Loucy (cell line): ENCODE measurements at regions not wholly inside any gene's neighbourhood (a gene's known extent, or its start where the extent isn't known, plus 50 kb on each side); places are given as distances from the start of the nearest gene placed in this dataset.
"Not testable (repeated sequence)": the region's sequence is repeated elsewhere in the genome, so short reads cannot be mapped to it uniquely, and the experiment has no call there.

Experiments
- H2AFZ ChIP-seq: fragments of 200-600 bp; sonication (generic); 2 replicates; pipeline ENCODE4 v1.6.0; 2016; ENCODE audit warnings: antibody characterized with exemption, mild to moderate bottlenecking, low read length, moderate library complexity
- H3F3A ChIP-seq: fragments of 200-600 bp; 2 replicates; pipeline ENCODE4 v1.6.0; 2016; ENCODE audit warnings: antibody characterized with exemption, low read depth, mild to moderate bottlenecking
- H3K27me3 ChIP-seq: fragments of 200-600 bp; sonication (generic); 2 replicates; pipeline ENCODE4 v1.6.1; 2014; ENCODE audit warnings: low read length, mild to moderate bottlenecking; ENCODE audit not compliant: insufficient read depth, poor library complexity, severe bottlenecking
- H3K36me3 ChIP-seq: fragments of 200-600 bp; sonication (generic); 2 replicates; pipeline ENCODE4 v1.6.1; 2016; ENCODE audit warnings: low read length; ENCODE audit not compliant: insufficient read depth
- H3K4me1 ChIP-seq: fragments of 200-600 bp; sonication (generic); 2 replicates; pipeline ENCODE4 v1.5.1; 2014; ENCODE audit warnings: low read length, mild to moderate bottlenecking; ENCODE audit not compliant: insufficient read depth, poor library complexity, severe bottlenecking
- H3K4me2 ChIP-seq: fragments of 200-600 bp; sonication (generic); 2 replicates; pipeline ENCODE4 v1.6.0; 2014; ENCODE audit warnings: antibody characterized with exemption, low read length, low read depth, mild to moderate bottlenecking; ENCODE audit not compliant: poor library complexity, severe bottlenecking
- H3K4me3 ChIP-seq: fragments of 200-600 bp; sonication (generic); 2 replicates; pipeline ENCODE4 v1.5.1; 2014; ENCODE audit warnings: low read length, mild to moderate bottlenecking, mixed read lengths; ENCODE audit not compliant: poor library complexity, severe bottlenecking
- H3K79me2 ChIP-seq: fragments of 200-600 bp; sonication (generic); 2 replicates; pipeline ENCODE4 v1.6.1; 2014; ENCODE audit warnings: low read length; ENCODE audit not compliant: insufficient read depth
- H3K9ac ChIP-seq: fragments of 200-600 bp; sonication (generic); 2 replicates; pipeline ENCODE4 v1.6.0; 2014; ENCODE audit warnings: mild to moderate bottlenecking, low read depth, low read length, moderate library complexity; ENCODE audit not compliant: poor library complexity, severe bottlenecking
- H3K9me2 ChIP-seq: fragments of 200-600 bp; sonication (generic); replicated peaks from 2 replicates; pipeline ENCODE4 v1.6.1; 2016; ENCODE audit warnings: low read depth, low read length, mixed read lengths
- H3K9me3 ChIP-seq: fragments of 200-600 bp; sonication (generic); 2 replicates; pipeline ENCODE4 v1.6.1; 2014; ENCODE audit warnings: mild to moderate bottlenecking, antibody characterized with exemption, low read length, low read depth; ENCODE audit not compliant: insufficient read depth
- H4K20me1 ChIP-seq: fragments of 200-600 bp; sonication (generic); 2 replicates; pipeline ENCODE4 v1.6.0; 2014; ENCODE audit warnings: antibody characterized with exemption, low read length, mild to moderate bottlenecking; ENCODE audit not compliant: insufficient read depth, poor library complexity, severe bottlenecking
- EZH2phosphoT487 ChIP-seq: fragments of 200-600 bp; IDR thresholded peaks from 2 replicates; pipeline ENCODE4 v1.6.1; 2018; ENCODE audit warnings: antibody characterized with exemption, mild to moderate bottlenecking, moderate library complexity, borderline replicate concordance
- TF ChIP-seq, protein P1 (sequence below): fragments of 200-600 bp; sonication (generic); conservative IDR thresholded peaks from 2 replicates; pipeline ENCODE4 v1.5.1; 2014; ENCODE audit warnings: mild to moderate bottlenecking, antibody characterized with exemption, low read length

DNA sequence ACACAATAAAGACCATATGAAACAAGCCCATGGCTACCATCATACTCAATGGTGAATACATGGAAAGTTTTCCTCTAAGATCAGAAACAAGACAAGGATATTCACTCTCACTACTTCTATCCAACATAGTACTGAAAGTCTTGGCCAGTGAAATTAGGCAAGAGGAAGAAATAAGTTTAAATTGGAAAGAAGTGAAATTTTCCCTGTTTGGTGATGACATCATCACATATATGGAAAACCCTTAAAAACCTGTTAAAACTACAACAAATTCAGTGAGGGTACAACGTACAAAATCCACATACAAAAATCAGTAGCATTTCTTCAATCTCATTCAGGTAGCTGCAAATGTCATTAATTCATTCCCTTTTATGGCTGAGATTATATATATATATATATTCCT is 164.0 kb upstream of the IRS4 start:
- H4K20me1 ChIP-seq, result no peaks in the 10 kb centered on the region
- no peak overlapping the region for H3K4me2 ChIP-seq
- no peak overlapping the region for H3K4me3 ChIP-seq
- H2AFZ ChIP-seq, result no peak overlapping the region
- H3K9me3 ChIP-seq, result no peaks in the 10 kb centered on the region
- TF ChIP-seq EZH2phosphoT487, result no peak
- TF ChIP-seq, protein P1, sequence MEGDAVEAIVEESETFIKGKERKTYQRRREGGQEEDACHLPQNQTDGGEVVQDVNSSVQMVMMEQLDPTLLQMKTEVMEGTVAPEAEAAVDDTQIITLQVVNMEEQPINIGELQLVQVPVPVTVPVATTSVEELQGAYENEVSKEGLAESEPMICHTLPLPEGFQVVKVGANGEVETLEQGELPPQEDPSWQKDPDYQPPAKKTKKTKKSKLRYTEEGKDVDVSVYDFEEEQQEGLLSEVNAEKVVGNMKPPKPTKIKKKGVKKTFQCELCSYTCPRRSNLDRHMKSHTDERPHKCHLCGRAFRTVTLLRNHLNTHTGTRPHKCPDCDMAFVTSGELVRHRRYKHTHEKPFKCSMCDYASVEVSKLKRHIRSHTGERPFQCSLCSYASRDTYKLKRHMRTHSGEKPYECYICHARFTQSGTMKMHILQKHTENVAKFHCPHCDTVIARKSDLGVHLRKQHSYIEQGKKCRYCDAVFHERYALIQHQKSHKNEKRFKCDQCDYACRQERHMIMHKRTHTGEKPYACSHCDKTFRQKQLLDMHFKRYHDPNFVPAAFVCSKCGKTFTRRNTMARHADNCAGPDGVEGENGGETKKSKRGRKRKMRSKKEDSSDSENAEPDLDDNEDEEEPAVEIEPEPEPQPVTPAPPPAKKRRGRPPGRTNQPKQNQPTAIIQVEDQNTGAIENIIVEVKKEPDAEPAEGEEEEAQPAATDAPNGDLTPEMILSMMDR, result no peak
- H3K9ac ChIP-seq, result no peak overlapping the region
- H3K36me3 ChIP-seq, result no peaks in the 10 kb centered on the region
- no peaks in the 10 kb centered on the region for H3F3A ChIP-seq
- H3K79me2 ChIP-seq, result no peaks in the 10 kb centered on the region
- H3K9me2 ChIP-seq, result no peaks in the 10 kb centered on the region
- H3K27me3 ChIP-seq, result no peaks in the 10 kb centered on the region
- no peaks in the 10 kb centered on the region for H3K4me1 ChIP-seq

DNA sequence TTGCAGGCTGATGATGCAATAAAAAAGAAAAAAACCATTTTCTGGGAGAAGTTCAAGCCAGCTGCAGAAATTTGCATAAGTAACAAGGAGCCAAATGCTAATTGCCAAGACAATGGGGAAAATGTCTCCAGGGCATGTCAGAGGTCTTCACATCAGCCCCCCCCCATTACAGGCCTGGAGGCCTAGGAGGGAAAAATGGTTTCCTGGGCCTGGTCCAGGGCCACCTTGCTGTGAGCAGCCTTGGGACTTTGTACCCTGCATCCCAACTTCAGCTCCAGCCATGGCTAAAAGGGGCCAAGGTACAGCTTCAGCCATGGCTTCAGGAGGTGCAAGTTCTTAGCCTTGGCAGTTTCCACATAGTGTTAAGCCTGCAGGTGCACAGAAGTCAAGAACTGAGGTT is 160.0 kb upstream of the IRS4 start:
- not testable (repeated sequence) for H3K4me2 ChIP-seq, H3K36me3 ChIP-seq, H3K4me3 ChIP-seq, H3F3A ChIP-seq, H2AFZ ChIP-seq, H4K20me1 ChIP-seq, H3K9ac ChIP-seq, H3K4me1 ChIP-seq, H3K9me3 ChIP-seq, H3K9me2 ChIP-seq, H3K79me2 ChIP-seq, H3K27me3 ChIP-seq

DNA sequence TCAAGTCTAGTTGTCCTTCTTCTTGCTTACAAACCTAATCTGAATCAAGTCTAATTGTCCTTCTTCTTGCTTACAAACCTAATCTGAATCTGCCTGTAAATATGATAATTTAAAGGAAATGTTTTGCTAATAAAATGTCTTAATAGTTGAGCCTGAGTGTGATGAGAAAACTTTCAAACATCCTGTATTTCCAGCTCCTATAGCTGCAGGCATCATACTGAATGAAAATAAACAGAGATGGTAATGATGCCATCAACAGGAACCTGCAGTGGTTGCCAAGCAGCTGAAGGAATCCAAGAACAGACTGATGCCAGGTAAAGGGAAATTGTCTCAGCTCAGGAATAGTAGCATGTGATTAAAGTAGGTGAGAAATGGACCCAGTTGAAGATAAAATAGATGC is 156.1 kb upstream of the IRS4 start:
- no peaks in the 10 kb centered on the region for H3K4me1 ChIP-seq
- H3K79me2 ChIP-seq, result no peaks in the 10 kb centered on the region
- no peaks in the 10 kb centered on the region for H3F3A ChIP-seq
- no peak overlapping the region for H3K4me2 ChIP-seq
- H3K36me3 ChIP-seq, result no peaks in the 10 kb centered on the region
- no peaks in the 10 kb centered on the region for H4K20me1 ChIP-seq
- H3K9me3 ChIP-seq, result no peaks in the 10 kb centered on the region
- H3K9ac ChIP-seq, result no peak overlapping the region
- no peak for TF ChIP-seq EZH2phosphoT487
- TF ChIP-seq, protein P1, result no peak
- no peak overlapping the region for H2AFZ ChIP-seq
- no peaks in the 10 kb centered on the region for H3K9me2 ChIP-seq
- H3K27me3 ChIP-seq, result no peaks in the 10 kb centered on the region
- H3K4me3 ChIP-seq, result no peak overlapping the region

DNA sequence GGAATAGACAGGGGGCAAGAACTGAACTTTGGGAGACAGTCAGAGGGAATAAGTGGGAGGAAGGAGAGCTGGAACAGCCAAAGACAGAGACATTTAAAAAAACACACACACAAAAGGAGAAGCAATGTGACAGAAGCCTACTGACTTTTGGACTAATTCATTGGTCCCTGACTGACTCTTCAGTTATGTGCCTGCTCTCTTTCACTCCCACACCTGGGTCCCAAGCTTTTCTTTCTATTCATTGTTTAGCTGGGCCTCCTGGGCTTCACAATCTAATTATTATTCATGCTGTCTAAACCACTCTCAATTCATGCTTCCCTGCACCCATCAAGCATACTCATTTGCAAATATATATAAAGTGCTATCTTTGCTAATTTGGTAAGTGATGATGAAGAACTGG is 139.2 kb upstream of the IRS4 start:
- Histone ChIP-seq H3K27me3 (no peaks in the 10 kb centered on the region), H3K4me2 (no peak overlapping the region), H2AFZ (no peak overlapping the region), H4K20me1 (no peaks in the 10 kb centered on the region), H3K4me1 (no peaks in the 10 kb centered on the region), H3K9me2 (no peaks in the 10 kb centered on the region), H3K9me3 (no peaks in the 10 kb centered on the region), H3K79me2 (no peaks in the 10 kb centered on the region), H3K4me3 (no peak overlapping the region), H3K36me3 (no peaks in the 10 kb centered on the region), H3K9ac (no peak overlapping the region), H3F3A (no peaks in the 10 kb centered on the region)
- no peak for TF ChIP-seq EZH2phosphoT487
- TF ChIP-seq, protein P1, result no peak

DNA sequence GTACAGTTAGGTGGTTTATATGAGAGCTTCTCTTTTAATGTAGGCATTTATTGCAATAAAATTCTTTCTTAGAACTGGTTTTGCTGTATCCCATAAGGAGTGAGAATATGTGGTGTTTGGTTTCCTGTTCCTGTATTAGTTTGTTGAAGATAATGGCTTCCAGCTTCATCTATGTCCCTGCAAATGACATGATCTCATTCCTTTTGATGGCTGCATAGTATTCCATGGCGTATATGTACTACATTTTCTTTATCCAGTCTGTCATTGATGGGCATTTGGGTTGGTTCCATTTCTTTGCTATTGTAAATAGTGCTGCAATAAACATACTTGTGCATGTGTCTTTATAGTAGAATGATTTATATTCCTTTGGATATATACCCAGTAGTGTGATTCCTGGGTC is 106.7 kb upstream of the IRS4 start:
- H3K4me1 ChIP-seq, H4K20me1 ChIP-seq, H3K36me3 ChIP-seq, H3K9ac ChIP-seq, H3K4me2 ChIP-seq, H3K79me2 ChIP-seq, H2AFZ ChIP-seq, H3K4me3 ChIP-seq, H3K27me3 ChIP-seq, H3F3A ChIP-seq, H3K9me3 ChIP-seq, H3K9me2 ChIP-seq: not testable (repeated sequence)
